ENCODE measurements at regions not wholly inside any gene's neighbourhood (a gene's known extent, or its start where the extent isn't known, plus 50 kb on each side); places are given as distances from the start of the nearest gene placed in this dataset.

GRCh38 chr10:79012567-79012966 is 56.2 kb upstream of the ZMIZ1 start:
- H3K4me1 ChIP-seq (ENCODE audit: insufficient read depth, low read length, poor library complexity, severe bottlenecking) = peaks cover 1% of the 10 kb centered on the region
- no peaks in the 10 kb centered on the region for H3K9me2 ChIP-seq (ENCODE audit: insufficient read depth, low read length)
- DNase-seq (ENCODE audit: low spot score) = no peak
- no peaks in the 10 kb centered on the region for H3K36me3 ChIP-seq (ENCODE audit: insufficient read depth, low read length)
- CTCF ChIA-PET (ENCODE audit: unreplicated experiment) = interaction anchor here (0.5 kb wide), 1 partner anchor 16 kb away, joined by 7 read pairs; no protein-coding TSS in a partner anchor
- no peak overlapping the region for H3K27ac ChIP-seq (ENCODE audit: low read depth, low read length, poor library complexity, severe bottlenecking)
- no peak overlapping the region for H2AFZ ChIP-seq (ENCODE audit: low read length)
- TF ChIP-seq CTCF (conservative IDR thresholded peaks at IDR 0.05; ENCODE audit: low read length) = no peak
- TF ChIP-seq EZH2phosphoT487 (IDR thresholded peaks at IDR 0.05; ENCODE audit: borderline replicate concordance, low read depth, low read length) = no peak
- POLR2A ChIA-PET = no interaction called here
- H3K79me2 ChIP-seq (ENCODE audit: insufficient read depth, low read depth, low read length) = no peaks in the 10 kb centered on the region
- no peaks in the 10 kb centered on the region for H3K9me3 ChIP-seq (ENCODE audit: low read length)
- no peak overlapping the region for H3K4me2 ChIP-seq (ENCODE audit: low read length)
- H3K4me3 ChIP-seq (ENCODE audit: low read depth, low read length, poor library complexity, severe bottlenecking) = no peak overlapping the region
- intact Hi-C loops (cut with micrococcal nuclease; ENCODE audit: unreplicated experiment) = no loop called here
- H4K20me1 ChIP-seq (ENCODE audit: insufficient read depth, low read length) = no peaks in the 10 kb centered on the region
- no TSS peak for BruUV-seq (replicated peaks)

GRCh38 chr10:79013406-79013987 is 55.3 kb upstream of the ZMIZ1 start:
- ChIA-PET POLR2A (no interaction called here), CTCF (ENCODE audit: unreplicated experiment) (no interaction called here)
- Histone ChIP-seq H3K79me2 (ENCODE audit: insufficient read depth, low read depth, low read length) (no peaks in the 10 kb centered on the region), H3K4me1 (ENCODE audit: insufficient read depth, low read length, poor library complexity, severe bottlenecking) (no peaks in the 10 kb centered on the region), H3K9me3 (ENCODE audit: low read length) (no peaks in the 10 kb centered on the region), H3K27ac (ENCODE audit: low read depth, low read length, poor library complexity, severe bottlenecking) (no peak overlapping the region), H2AFZ (ENCODE audit: low read length) (no peak overlapping the region), H3K9me2 (ENCODE audit: insufficient read depth, low read length) (no peaks in the 10 kb centered on the region), H3K4me2 (ENCODE audit: low read length) (no peak overlapping the region), H4K20me1 (ENCODE audit: insufficient read depth, low read length) (no peaks in the 10 kb centered on the region), H3K4me3 (ENCODE audit: low read depth, low read length, poor library complexity, severe bottlenecking) (no peak overlapping the region), H3K36me3 (ENCODE audit: insufficient read depth, low read length) (no peaks in the 10 kb centered on the region)
- no TSS peak for BruUV-seq (replicated peaks)
- intact Hi-C loops (cut with micrococcal nuclease; ENCODE audit: unreplicated experiment) = no loop called here
- DNase-seq (ENCODE audit: low spot score) = no peak
- TF ChIP-seq EZH2phosphoT487 (IDR thresholded peaks at IDR 0.05; ENCODE audit: borderline replicate concordance, low read depth, low read length) (no peak), CTCF (conservative IDR thresholded peaks at IDR 0.05; ENCODE audit: low read length) (no peak)

- Histone ChIP-seq H4K20me1 (ENCODE audit: insufficient read depth, low read length) (no peaks in the 10 kb centered on the region), H2AFZ (ENCODE audit: low read length) (no peak overlapping the region), H3K79me2 (ENCODE audit: insufficient read depth, low read depth, low read length) (no peaks in the 10 kb centered on the region), H3K9me3 (ENCODE audit: low read length) (no peaks in the 10 kb centered on the region), H3K36me3 (ENCODE audit: insufficient read depth, low read length) (no peaks in the 10 kb centered on the region), H3K9me2 (ENCODE audit: insufficient read depth, low read length) (no peaks in the 10 kb centered on the region), H3K4me2 (ENCODE audit: low read length) (no peak overlapping the region), H3K4me1 (ENCODE audit: insufficient read depth, low read length, poor library complexity, severe bottlenecking) (no peaks in the 10 kb centered on the region), H3K4me3 (ENCODE audit: low read depth, low read length, poor library complexity, severe bottlenecking) (no peak overlapping the region), H3K27ac (ENCODE audit: low read depth, low read length, poor library complexity, severe bottlenecking) (no peak overlapping the region)
- intact Hi-C loops (cut with micrococcal nuclease; ENCODE audit: unreplicated experiment) = no loop called here
- ChIA-PET POLR2A (interaction anchor here (0.7 to 1.1 kb wide), 2 partner anchors 16 to 53 kb away, joined by 3 read pairs; no protein-coding TSS in a partner anchor), CTCF (ENCODE audit: unreplicated experiment) (no interaction called here)
- BruUV-seq (replicated peaks) = no TSS peak
- DNase-seq (ENCODE audit: low spot score) = no peak
- TF ChIP-seq CTCF (conservative IDR thresholded peaks at IDR 0.05; ENCODE audit: low read length) (no peak), EZH2phosphoT487 (IDR thresholded peaks at IDR 0.05; ENCODE audit: borderline replicate concordance, low read depth, low read length) (no peak)
These were observed 54.0 kb upstream of the ZMIZ1 start for GRCh38 chr10:79014796-79015195.

All from OCI-LY7 (cell line).